Hepatocyte (in vitro differentiated cells): ENCODE measurements at regions not wholly inside any gene's neighbourhood (a gene's known extent, or its start where the extent isn't known, plus 50 kb on each side); places are given as distances from the start of the nearest gene placed in this dataset.

Experiments
- CTCF ChIP-seq: fragments of 200-600 bp; sonication (generic); IDR thresholded peaks from 2 replicates; pipeline ENCODE4 v1.5.1; 2016; ENCODE audit warnings: antibody characterized with exemption, mild to moderate bottlenecking; ENCODE audit not compliant: poor library complexity
- EZH2 ChIP-seq: fragments of 200-600 bp; sonication (generic); IDR thresholded peaks from 2 replicates; pipeline ENCODE4 v1.6.1; 2016; ENCODE audit warnings: antibody characterized with exemption, mild to moderate bottlenecking, borderline replicate concordance
- EZH2phosphoT487 ChIP-seq: fragments of 200-600 bp; sonication (generic); IDR thresholded peaks from one replicate; pipeline ENCODE4 v1.6.1; 2018; ENCODE audit warnings: antibody characterized with exemption, mild to moderate bottlenecking, low read depth, moderate library complexity; ENCODE audit not compliant: unreplicated experiment, severe bottlenecking

GRCh38 chr4:126548890-126549289, 1083.9 kb upstream of the INTU start:
- TF ChIP-seq CTCF (no peak), EZH2 (no peak), EZH2phosphoT487 (no peak)
